GM23338 (cell line): ENCODE measurements at regions not wholly inside any gene's neighbourhood (a gene's known extent, or its start where the extent isn't known, plus 50 kb on each side); places are given as distances from the start of the nearest gene placed in this dataset.

Experiments used
- ATAC-seq: fragments of 200-7000 bp; cut with Tn5 transposase; 3 replicates; pipeline ENCODE4 v1.9.1; 2020
- DNase-seq: peaks from one replicate; pipeline ENCODE4 v3.0.0-alpha.2; 2015; ENCODE audit warnings: low spot score
- H2AFZ ChIP-seq: fragments of 200-600 bp; sonication (generic); 2 replicates; pipeline ENCODE4 v1.8.0; 2016; ENCODE audit warnings: antibody characterized with exemption, mild to moderate bottlenecking, moderate library complexity
- H3F3A ChIP-seq: fragments of 200-600 bp; sonication (generic); replicated peaks from 2 replicates; pipeline ENCODE4 v1.8.0; 2017; ENCODE audit warnings: antibody characterized with exemption, mixed run types, low read depth
- H3K27ac ChIP-seq: fragments of 200-600 bp; sonication (generic); 2 replicates; pipeline ENCODE4 v1.6.1; 2016; ENCODE audit warnings: low read depth
- H3K27me3 ChIP-seq: fragments of 200-600 bp; sonication (generic); 2 replicates; pipeline ENCODE4 v1.8.0; 2016; ENCODE audit warnings: mild to moderate bottlenecking, mixed run types, moderate library complexity; ENCODE audit not compliant: insufficient read depth
- H3K36me3 ChIP-seq: fragments of 200-600 bp; sonication (generic); 2 replicates; pipeline ENCODE4 v1.8.0; 2016; ENCODE audit warnings: mild to moderate bottlenecking; ENCODE audit not compliant: insufficient read depth
- H3K4me1 ChIP-seq: fragments of 200-600 bp; sonication (generic); 2 replicates; pipeline ENCODE4 v1.8.0; 2016; ENCODE audit warnings: mild to moderate bottlenecking, moderate library complexity; ENCODE audit not compliant: insufficient read depth
- H3K4me2 ChIP-seq: fragments of 200-600 bp; sonication (generic); 2 replicates; pipeline ENCODE4 v1.7.1; 2017; ENCODE audit warnings: mixed run types
- H3K4me3 ChIP-seq: fragments of 200-600 bp; sonication (generic); 2 replicates; pipeline ENCODE4 v1.6.1; 2016; ENCODE audit warnings: mixed run types
- H3K79me2 ChIP-seq: fragments of 200-600 bp; sonication (generic); replicated peaks from 2 replicates; pipeline ENCODE4 v1.8.0; 2017; ENCODE audit warnings: mild to moderate bottlenecking; ENCODE audit not compliant: insufficient read depth
- H3K9me2 ChIP-seq: fragments of 200-600 bp; sonication (generic); 2 replicates; pipeline ENCODE4 v1.8.0; 2017; ENCODE audit not compliant: insufficient read depth
- H4K20me1 ChIP-seq: fragments of 200-600 bp; sonication (generic); replicated peaks from 2 replicates; pipeline ENCODE4 v1.8.0; 2017; ENCODE audit warnings: mild to moderate bottlenecking; ENCODE audit not compliant: insufficient read depth
- H3K27ac Mint-ChIP-seq: 2 replicates; pipeline ENCODE4 v1.8.0; 2020; ENCODE audit warnings: inconsistent platforms, mild to moderate bottlenecking, moderate library complexity, mixed read lengths
- H3K27me3 Mint-ChIP-seq: 3 replicates; pipeline ENCODE4 v1.8.0; 2022; ENCODE audit warnings: low read depth, mild to moderate bottlenecking, moderate library complexity, mixed read lengths, inconsistent platforms; ENCODE audit not compliant: insufficient read depth, poor library complexity
- H3K36me3 Mint-ChIP-seq: 3 replicates; pipeline ENCODE4 v1.8.0; 2021; ENCODE audit warnings: low read depth, mild to moderate bottlenecking, inconsistent platforms, moderate library complexity, mixed read lengths
- H3K4me1 Mint-ChIP-seq: 3 replicates; pipeline ENCODE4 v1.8.0; 2020; ENCODE audit warnings: mild to moderate bottlenecking, inconsistent platforms, mixed read lengths
- H3K4me3 Mint-ChIP-seq: 3 replicates; pipeline ENCODE4 v1.8.0; 2021; ENCODE audit warnings: moderate library complexity, mild to moderate bottlenecking, inconsistent platforms, mixed read lengths
- H3K9me3 Mint-ChIP-seq: 3 replicates; pipeline ENCODE4 v1.8.0; 2020; ENCODE audit warnings: moderate library complexity, mild to moderate bottlenecking, inconsistent platforms, mixed read lengths
- CREB1 ChIP-seq: fragments of 250-450 bp; sonication (Bioruptor Pico); IDR thresholded peaks from 2 replicates; pipeline ENCODE4 v1.5.0; 2020; ENCODE audit warnings: low read depth, mild to moderate bottlenecking, moderate library complexity
- ETS1 ChIP-seq: IDR thresholded peaks from 2 replicates; pipeline ENCODE4 v1.6.1; 2016; ENCODE audit warnings: antibody characterized with exemption
- EZH2 ChIP-seq: fragments of 200-600 bp; sonication (generic); IDR thresholded peaks from one replicate; pipeline ENCODE4 v1.8.0; 2017; ENCODE audit warnings: antibody characterized with exemption, mild to moderate bottlenecking, low read depth; ENCODE audit not compliant: unreplicated experiment
- EZH2phosphoT487 ChIP-seq: fragments of 200-600 bp; sonication (generic); IDR thresholded peaks from one replicate; pipeline ENCODE4 v1.8.1; 2018; ENCODE audit warnings: antibody characterized with exemption; ENCODE audit not compliant: unreplicated experiment
- JUNB ChIP-seq: IDR thresholded peaks from one replicate; pipeline ENCODE4 v1.6.1; 2016; ENCODE audit warnings: antibody characterized with exemption; ENCODE audit not compliant: unreplicated experiment
- NANOG ChIP-seq: IDR thresholded peaks from 2 replicates; pipeline ENCODE4 v1.6.1; 2016; ENCODE audit warnings: antibody characterized with exemption, borderline replicate concordance
- POLR2AphosphoS5 ChIP-seq: IDR thresholded peaks from 2 replicates; pipeline ENCODE4 v1.6.1; 2016; ENCODE audit warnings: antibody characterized with exemption, low read depth
- STAT1 ChIP-seq: IDR thresholded peaks from one replicate; pipeline ENCODE4 v1.6.1; 2016; ENCODE audit warnings: antibody characterized with exemption; ENCODE audit not compliant: unreplicated experiment
- ZNF114 ChIP-seq: fragments of 250-450 bp; sonication (Bioruptor Pico); IDR thresholded peaks from 2 replicates; pipeline ENCODE4 v1.5.0; 2020; ENCODE audit warnings: mild to moderate bottlenecking, moderate library complexity
- ZNF331 ChIP-seq: fragments of 250-450 bp; sonication (Bioruptor Pico); IDR thresholded peaks from 2 replicates; pipeline ENCODE4 v1.5.0; 2020; ENCODE audit warnings: low read depth, mild to moderate bottlenecking, moderate library complexity
- TF ChIP-seq, protein P1 (sequence below), 2 experiments: fragments of 200-600 bp in 1 of 2; sonication (generic) in 1 of 2; conservative IDR thresholded peaks; 2 replicates each; pipeline versions ENCODE4 v1.5.1 to v1.6.1; 2016 to 2017; ENCODE audit warnings: antibody characterized with exemption in 2 of 2, low read depth in 2 of 2, mild to moderate bottlenecking in 2 of 2, moderate library complexity in 1 of 2
- TF ChIP-seq, protein P2 (sequence below): fragments of 250-450 bp; sonication (Bioruptor Pico); IDR thresholded peaks from 2 replicates; pipeline ENCODE4 v1.5.0; 2020; ENCODE audit warnings: mild to moderate bottlenecking, moderate library complexity
- TF ChIP-seq, protein P3 (sequence below): IDR thresholded peaks from one replicate; pipeline ENCODE4 v1.6.1; 2018; ENCODE audit warnings: antibody characterized with exemption; ENCODE audit not compliant: unreplicated experiment

DNA sequence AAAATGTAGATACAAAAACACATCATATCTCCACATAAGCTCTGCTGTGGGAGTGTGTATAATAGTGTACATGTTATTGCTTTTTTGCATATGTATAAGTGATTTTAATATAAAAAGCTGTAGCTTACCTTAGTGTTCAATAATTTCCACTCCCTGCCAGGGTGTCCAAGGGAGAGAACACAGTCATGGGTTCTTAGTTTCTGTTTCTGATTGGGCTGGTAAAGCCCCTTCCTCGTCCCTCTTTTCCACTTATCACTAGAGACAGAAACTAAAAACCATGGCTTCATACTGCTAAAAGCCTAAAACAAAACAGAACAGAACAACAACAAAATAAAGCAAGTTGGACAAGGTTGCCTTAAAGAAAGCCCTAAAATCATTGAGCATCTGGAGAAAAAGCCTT lies 74.4 kb upstream of the S1PR3 start:
- Mint-ChIP-seq H3K36me3 (peaks cover 20% of the 10 kb centered on the region; the same call in 2 of the 3 replicates), H3K4me3 (no peak overlapping the region), H3K9me3 (peaks cover 34% of the 10 kb centered on the region), H3K4me1 (no peaks in the 10 kb centered on the region), H3K27me3 (no peaks in the 10 kb centered on the region), H3K27ac (no peak overlapping the region)
- Histone ChIP-seq H3K4me1 (no peaks in the 10 kb centered on the region), H3K4me2 (no peak overlapping the region), H3K79me2 (no peaks in the 10 kb centered on the region), H3K36me3 (no peaks in the 10 kb centered on the region), H3K27me3 (no peaks in the 10 kb centered on the region), H3F3A (no peaks in the 10 kb centered on the region), H4K20me1 (no peaks in the 10 kb centered on the region), H3K27ac (no peak overlapping the region), H3K9me2 (no peaks in the 10 kb centered on the region), H3K4me3 (no peak overlapping the region), H2AFZ (no peak overlapping the region)
- no peak for TF ChIP-seq JUNB
- TF ChIP-seq, protein P1, sequence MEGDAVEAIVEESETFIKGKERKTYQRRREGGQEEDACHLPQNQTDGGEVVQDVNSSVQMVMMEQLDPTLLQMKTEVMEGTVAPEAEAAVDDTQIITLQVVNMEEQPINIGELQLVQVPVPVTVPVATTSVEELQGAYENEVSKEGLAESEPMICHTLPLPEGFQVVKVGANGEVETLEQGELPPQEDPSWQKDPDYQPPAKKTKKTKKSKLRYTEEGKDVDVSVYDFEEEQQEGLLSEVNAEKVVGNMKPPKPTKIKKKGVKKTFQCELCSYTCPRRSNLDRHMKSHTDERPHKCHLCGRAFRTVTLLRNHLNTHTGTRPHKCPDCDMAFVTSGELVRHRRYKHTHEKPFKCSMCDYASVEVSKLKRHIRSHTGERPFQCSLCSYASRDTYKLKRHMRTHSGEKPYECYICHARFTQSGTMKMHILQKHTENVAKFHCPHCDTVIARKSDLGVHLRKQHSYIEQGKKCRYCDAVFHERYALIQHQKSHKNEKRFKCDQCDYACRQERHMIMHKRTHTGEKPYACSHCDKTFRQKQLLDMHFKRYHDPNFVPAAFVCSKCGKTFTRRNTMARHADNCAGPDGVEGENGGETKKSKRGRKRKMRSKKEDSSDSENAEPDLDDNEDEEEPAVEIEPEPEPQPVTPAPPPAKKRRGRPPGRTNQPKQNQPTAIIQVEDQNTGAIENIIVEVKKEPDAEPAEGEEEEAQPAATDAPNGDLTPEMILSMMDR (conservative IDR thresholded peaks at IDR 0.05; ENCODE audit: low read depth in 2 of 2) = no peak
- TF ChIP-seq STAT1 = no peak
- TF ChIP-seq, protein P2, sequence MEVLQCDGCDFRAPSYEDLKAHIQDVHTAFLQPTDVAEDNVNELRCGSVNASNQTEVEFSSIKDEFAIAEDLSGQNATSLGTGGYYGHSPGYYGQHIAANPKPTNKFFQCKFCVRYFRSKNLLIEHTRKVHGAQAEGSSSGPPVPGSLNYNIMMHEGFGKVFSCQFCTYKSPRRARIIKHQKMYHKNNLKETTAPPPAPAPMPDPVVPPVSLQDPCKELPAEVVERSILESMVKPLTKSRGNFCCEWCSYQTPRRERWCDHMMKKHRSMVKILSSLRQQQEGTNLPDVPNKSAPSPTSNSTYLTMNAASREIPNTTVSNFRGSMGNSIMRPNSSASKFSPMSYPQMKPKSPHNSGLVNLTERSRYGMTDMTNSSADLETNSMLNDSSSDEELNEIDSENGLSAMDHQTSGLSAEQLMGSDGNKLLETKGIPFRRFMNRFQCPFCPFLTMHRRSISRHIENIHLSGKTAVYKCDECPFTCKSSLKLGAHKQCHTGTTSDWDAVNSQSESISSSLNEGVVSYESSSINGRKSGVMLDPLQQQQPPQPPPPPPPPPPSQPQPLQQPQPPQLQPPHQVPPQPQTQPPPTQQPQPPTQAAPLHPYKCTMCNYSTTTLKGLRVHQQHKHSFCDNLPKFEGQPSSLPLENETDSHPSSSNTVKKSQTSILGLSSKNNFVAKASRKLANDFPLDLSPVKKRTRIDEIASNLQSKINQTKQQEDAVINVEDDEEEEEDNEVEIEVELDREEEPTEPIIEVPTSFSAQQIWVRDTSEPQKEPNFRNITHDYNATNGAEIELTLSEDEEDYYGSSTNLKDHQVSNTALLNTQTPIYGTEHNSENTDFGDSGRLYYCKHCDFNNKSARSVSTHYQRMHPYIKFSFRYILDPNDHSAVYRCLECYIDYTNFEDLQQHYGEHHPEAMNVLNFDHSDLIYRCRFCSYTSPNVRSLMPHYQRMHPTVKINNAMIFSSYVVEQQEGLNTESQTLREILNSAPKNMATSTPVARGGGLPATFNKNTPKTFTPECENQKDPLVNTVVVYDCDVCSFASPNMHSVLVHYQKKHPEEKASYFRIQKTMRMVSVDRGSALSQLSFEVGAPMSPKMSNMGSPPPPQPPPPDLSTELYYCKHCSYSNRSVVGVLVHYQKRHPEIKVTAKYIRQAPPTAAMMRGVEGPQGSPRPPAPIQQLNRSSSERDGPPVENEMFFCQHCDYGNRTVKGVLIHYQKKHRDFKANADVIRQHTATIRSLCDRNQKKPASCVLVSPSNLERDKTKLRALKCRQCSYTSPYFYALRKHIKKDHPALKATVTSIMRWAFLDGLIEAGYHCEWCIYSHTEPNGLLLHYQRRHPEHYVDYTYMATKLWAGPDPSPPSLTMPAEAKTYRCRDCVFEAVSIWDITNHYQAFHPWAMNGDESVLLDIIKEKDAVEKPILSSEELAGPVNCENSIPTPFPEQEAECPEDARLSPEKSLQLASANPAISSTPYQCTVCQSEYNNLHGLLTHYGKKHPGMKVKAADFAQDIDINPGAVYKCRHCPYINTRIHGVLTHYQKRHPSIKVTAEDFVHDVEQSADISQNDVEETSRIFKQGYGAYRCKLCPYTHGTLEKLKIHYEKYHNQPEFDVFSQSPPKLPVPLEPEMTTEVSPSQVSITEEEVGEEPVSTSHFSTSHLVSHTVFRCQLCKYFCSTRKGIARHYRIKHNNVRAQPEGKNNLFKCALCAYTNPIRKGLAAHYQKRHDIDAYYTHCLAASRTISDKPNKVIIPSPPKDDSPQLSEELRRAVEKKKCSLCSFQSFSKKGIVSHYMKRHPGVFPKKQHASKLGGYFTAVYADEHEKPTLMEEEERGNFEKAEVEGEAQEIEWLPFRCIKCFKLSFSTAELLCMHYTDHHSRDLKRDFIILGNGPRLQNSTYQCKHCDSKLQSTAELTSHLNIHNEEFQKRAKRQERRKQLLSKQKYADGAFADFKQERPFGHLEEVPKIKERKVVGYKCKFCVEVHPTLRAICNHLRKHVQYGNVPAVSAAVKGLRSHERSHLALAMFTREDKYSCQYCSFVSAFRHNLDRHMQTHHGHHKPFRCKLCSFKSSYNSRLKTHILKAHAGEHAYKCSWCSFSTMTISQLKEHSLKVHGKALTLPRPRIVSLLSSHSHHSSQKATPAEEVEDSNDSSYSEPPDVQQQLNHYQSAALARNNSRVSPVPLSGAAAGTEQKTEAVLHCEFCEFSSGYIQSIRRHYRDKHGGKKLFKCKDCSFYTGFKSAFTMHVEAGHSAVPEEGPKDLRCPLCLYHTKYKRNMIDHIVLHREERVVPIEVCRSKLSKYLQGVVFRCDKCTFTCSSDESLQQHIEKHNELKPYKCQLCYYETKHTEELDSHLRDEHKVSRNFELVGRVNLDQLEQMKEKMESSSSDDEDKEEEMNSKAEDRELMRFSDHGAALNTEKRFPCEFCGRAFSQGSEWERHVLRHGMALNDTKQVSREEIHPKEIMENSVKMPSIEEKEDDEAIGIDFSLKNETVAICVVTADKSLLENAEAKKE (CRISPR knock-in tag) = no peak
- no peak for TF ChIP-seq ZNF331
- TF ChIP-seq POLR2AphosphoS5 = no peak
- TF ChIP-seq CREB1 (CRISPR knock-in tag) = no peak
- TF ChIP-seq, protein P3, sequence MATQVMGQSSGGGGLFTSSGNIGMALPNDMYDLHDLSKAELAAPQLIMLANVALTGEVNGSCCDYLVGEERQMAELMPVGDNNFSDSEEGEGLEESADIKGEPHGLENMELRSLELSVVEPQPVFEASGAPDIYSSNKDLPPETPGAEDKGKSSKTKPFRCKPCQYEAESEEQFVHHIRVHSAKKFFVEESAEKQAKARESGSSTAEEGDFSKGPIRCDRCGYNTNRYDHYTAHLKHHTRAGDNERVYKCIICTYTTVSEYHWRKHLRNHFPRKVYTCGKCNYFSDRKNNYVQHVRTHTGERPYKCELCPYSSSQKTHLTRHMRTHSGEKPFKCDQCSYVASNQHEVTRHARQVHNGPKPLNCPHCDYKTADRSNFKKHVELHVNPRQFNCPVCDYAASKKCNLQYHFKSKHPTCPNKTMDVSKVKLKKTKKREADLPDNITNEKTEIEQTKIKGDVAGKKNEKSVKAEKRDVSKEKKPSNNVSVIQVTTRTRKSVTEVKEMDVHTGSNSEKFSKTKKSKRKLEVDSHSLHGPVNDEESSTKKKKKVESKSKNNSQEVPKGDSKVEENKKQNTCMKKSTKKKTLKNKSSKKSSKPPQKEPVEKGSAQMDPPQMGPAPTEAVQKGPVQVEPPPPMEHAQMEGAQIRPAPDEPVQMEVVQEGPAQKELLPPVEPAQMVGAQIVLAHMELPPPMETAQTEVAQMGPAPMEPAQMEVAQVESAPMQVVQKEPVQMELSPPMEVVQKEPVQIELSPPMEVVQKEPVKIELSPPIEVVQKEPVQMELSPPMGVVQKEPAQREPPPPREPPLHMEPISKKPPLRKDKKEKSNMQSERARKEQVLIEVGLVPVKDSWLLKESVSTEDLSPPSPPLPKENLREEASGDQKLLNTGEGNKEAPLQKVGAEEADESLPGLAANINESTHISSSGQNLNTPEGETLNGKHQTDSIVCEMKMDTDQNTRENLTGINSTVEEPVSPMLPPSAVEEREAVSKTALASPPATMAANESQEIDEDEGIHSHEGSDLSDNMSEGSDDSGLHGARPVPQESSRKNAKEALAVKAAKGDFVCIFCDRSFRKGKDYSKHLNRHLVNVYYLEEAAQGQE = no peak
- TF ChIP-seq ETS1 = no peak
- no peak for TF ChIP-seq EZH2
- no peak for TF ChIP-seq NANOG
- no peak for TF ChIP-seq EZH2phosphoT487
- no peak for TF ChIP-seq ZNF114 (CRISPR knock-in tag)
- DNase-seq = no peak
- ATAC-seq = no peak
